A549 (cell line): ENCODE measurements at regions not wholly inside any gene's neighbourhood (a gene's known extent, or its start where the extent isn't known, plus 50 kb on each side); places are given as distances from the start of the nearest gene placed in this dataset.

ENCODE experiments used
- ATAC-seq, 2 experiments: fragments of 200-7000 bp in 1 of 2; fragments of >200 bp in 1 of 2; cut with Nextera tagmentation in 1 of 2; cut with Tn5 transposase in 1 of 2; 3 replicates each; pipeline versions ENCODE4 v1.8.0 to v1.9.1; 2018 to 2020; ENCODE audit warnings: mild to moderate bottlenecking in 1 of 2, moderate library complexity in 1 of 2
- CTCF ChIA-PET: fragments of 300-600 bp; sonication (Branson Sonifier 250); formaldehyde crosslinking; extraction: SDS; loops from one replicate; lab custom pipeline; 2021; ENCODE audit warnings: antibody characterized with exemption, inconsistent platforms; lab: Yijun Ruan, JAX
- POLR2A ChIA-PET: fragments of 350-600 bp; formaldehyde crosslinking; extraction: SDS; loops from one replicate; lab custom pipeline; 2021; ENCODE audit warnings: antibody characterized with exemption, inconsistent platforms; lab: Yijun Ruan, JAX
- DNase-seq, 2 experiments: peaks; one replicate each; pipeline versions ENCODE4 v3.0.0 to v3.0.0-alpha.2; 2011 to 2016; ENCODE audit warnings: low read depth in 1 of 2, low spot score in 1 of 2
- FAIRE-seq: peaks from 2 replicates; lab custom pipeline; 2011; peaks lifted over from hg19 to GRCh38; lab: Jason Lieb, UNC
- H3K27ac ChIP-seq, 2 experiments: fragments of >200 bp; sonication (Bioruptor Twin); formaldehyde crosslinking; 3 replicates each; pipeline ENCODE4 v1.5.1; 2016 to 2017
- H3K4me1 ChIP-seq: fragments of >200 bp; sonication (Bioruptor Twin); formaldehyde crosslinking; 3 replicates; pipeline ENCODE4 v1.6.1; 2016
- H3K4me2 ChIP-seq: fragments of >200 bp; sonication (Bioruptor Twin); formaldehyde crosslinking; 3 replicates; pipeline ENCODE4 v1.6.1; 2016
- H3K4me3 ChIP-seq: fragments of >200 bp; sonication (Bioruptor Twin); formaldehyde crosslinking; 3 replicates; pipeline ENCODE4 v1.5.1; 2016
- H3K9me3 ChIP-seq: fragments of >200 bp; sonication (Bioruptor Twin); formaldehyde crosslinking; 3 replicates; pipeline ENCODE4 v1.6.1; 2016
- BCL3 ChIP-seq: fragments of >200 bp; sonication (Bioruptor Twin); formaldehyde crosslinking; IDR thresholded peaks from 3 replicates; pipeline ENCODE4 v1.6.1; 2016
- CBX2 ChIP-seq: fragments of 200-600 bp; sonication (generic); IDR thresholded peaks from 2 replicates; pipeline ENCODE4 v1.6.1; 2016; ENCODE audit warnings: low read depth, mild to moderate bottlenecking, borderline replicate concordance
- CBX8 ChIP-seq: fragments of 200-600 bp; sonication (generic); IDR thresholded peaks from 2 replicates; pipeline ENCODE4 v1.6.1; 2016
- CEBPB ChIP-seq, 2 experiments: fragments of >200 bp in 1 of 2; sonication (Bioruptor Twin) in 1 of 2; formaldehyde crosslinking in 1 of 2; IDR thresholded peaks; 2 replicates each; pipeline ENCODE4 v1.6.1; 2012 to 2016
- E2F6 ChIP-seq: IDR thresholded peaks from 2 replicates; pipeline ENCODE4 v1.6.1; 2012; ENCODE audit warnings: low read depth, borderline replicate concordance
- EHMT2 ChIP-seq: fragments of 200-600 bp; sonication (generic); IDR thresholded peaks from 2 replicates; pipeline ENCODE4 v1.6.1; 2016; ENCODE audit warnings: antibody characterized with exemption, low read depth, mild to moderate bottlenecking, moderate library complexity
- FOSB ChIP-seq: fragments of 250-450 bp; sonication (Bioruptor Pico); IDR thresholded peaks from 2 replicates; pipeline ENCODE4 v1.5.0; 2020; ENCODE audit warnings: mild to moderate bottlenecking, moderate library complexity
- FOXS1 ChIP-seq: fragments of 250-450 bp; sonication (Bioruptor Pico); IDR thresholded peaks from 2 replicates; pipeline ENCODE4 v1.5.0; 2020; ENCODE audit warnings: mild to moderate bottlenecking, moderate library complexity
- HES2 ChIP-seq: fragments of >200 bp; sonication (Bioruptor Twin); formaldehyde crosslinking; IDR thresholded peaks from 2 replicates; pipeline ENCODE4 v1.6.1; 2016
- HEYL ChIP-seq: fragments of 250-450 bp; sonication (Bioruptor Pico); IDR thresholded peaks from 2 replicates; pipeline ENCODE4 v1.8.0; 2021; ENCODE audit warnings: mild to moderate bottlenecking, moderate library complexity
- HOXA7 ChIP-seq: fragments of 250-450 bp; sonication (Bioruptor Pico); IDR thresholded peaks from 2 replicates; pipeline ENCODE4 v1.5.0; 2020; ENCODE audit warnings: mild to moderate bottlenecking, moderate library complexity
- HOXB5 ChIP-seq: fragments of 250-450 bp; sonication (Bioruptor Pico); IDR thresholded peaks from 2 replicates; pipeline ENCODE4 v1.5.0; 2020; ENCODE audit warnings: mild to moderate bottlenecking, moderate library complexity
- JUN ChIP-seq, 2 experiments: fragments of >200 bp; sonication (Bioruptor Twin); formaldehyde crosslinking; IDR thresholded peaks; 2 replicates in 1 of 2; 3 replicates in 1 of 2; pipeline ENCODE4 v1.6.1; 2016 to 2017
- KDM1A ChIP-seq: fragments of 200-600 bp; sonication (generic); IDR thresholded peaks from 2 replicates; pipeline ENCODE4 v1.6.1; 2016; ENCODE audit warnings: low read depth, mild to moderate bottlenecking
- POLR2A ChIP-seq: IDR thresholded peaks from 2 replicates; pipeline ENCODE4 v1.6.1; 2012; ENCODE audit warnings: mild to moderate bottlenecking, low read length
- POLR2AphosphoS2 ChIP-seq: conservative IDR thresholded peaks from 2 replicates; pipeline ENCODE4 v1.6.1; 2012; ENCODE audit warnings: low read length, improper control_type of control experiment, inconsistent platforms
- REST ChIP-seq: fragments of 200-600 bp; sonication (generic); IDR thresholded peaks from 2 replicates; pipeline ENCODE4 v1.6.1; 2016; ENCODE audit warnings: antibody characterized with exemption, mild to moderate bottlenecking, moderate library complexity
- TFCP2L1 ChIP-seq: fragments of 250-450 bp; sonication (Bioruptor Pico); IDR thresholded peaks from 2 replicates; pipeline ENCODE4 v1.5.0; 2021; ENCODE audit warnings: mild to moderate bottlenecking
- TP53 ChIP-seq: fragments of 250-450 bp; sonication (Bioruptor Pico); IDR thresholded peaks from 2 replicates; pipeline ENCODE4 v1.5.0; 2021; ENCODE audit warnings: mild to moderate bottlenecking, moderate library complexity
- USF2 ChIP-seq: fragments of 450-650 bp; IDR thresholded peaks from 2 replicates; pipeline ENCODE4 v1.6.1; 2014; ENCODE audit warnings: antibody characterized with exemption
- ZC3H11A ChIP-seq: fragments of 450-650 bp; IDR thresholded peaks from 2 replicates; pipeline ENCODE4 v1.6.1; 2014; ENCODE audit warnings: antibody characterized with exemption, mild to moderate bottlenecking
- ZFP36 ChIP-seq: fragments of 450-650 bp; IDR thresholded peaks from 2 replicates; pipeline ENCODE4 v1.6.1; 2014; ENCODE audit warnings: borderline replicate concordance; ENCODE audit not compliant: partially characterized antibody
- ZNF302 ChIP-seq: fragments of 250-450 bp; sonication (Bioruptor Pico); IDR thresholded peaks from 2 replicates; pipeline ENCODE4 v1.9.0; 2021; ENCODE audit warnings: inconsistent platforms, mild to moderate bottlenecking, moderate library complexity
- WGBS: methylation state at CpG from one replicate; pipeline ENCODE4 v1.1.6; 2017; ENCODE audit errors: missing lambda C conversion rate; 5-methylcytosine and 5-hydroxymethylcytosine counted together

GRCh38 chr12:19869413-19869812, 430.1 kb downstream of the AEBP2 start:
- DNase-seq (no peak), FAIRE-seq (no peak), ATAC-seq (no peak)
- no peaks in the 10 kb centered on the region for H3K9me3 ChIP-seq
- H3K27ac ChIP-seq, result no peak overlapping the region
- TF ChIP-seq KDM1A (no peak), HOXB5 (CRISPR knock-in tag) (no peak), E2F6 (no peak), HES2 (no peak), FOXS1 (no peak), TP53 (CRISPR knock-in tag) (no peak), CBX8 (no peak), JUN (IDR thresholded peaks at IDR 0.05) (no peak), CBX2 (no peak), POLR2A (no peak)
- H3K4me2 ChIP-seq, result no peak overlapping the region
- ChIA-PET POLR2A (no interaction called here), CTCF (no interaction called here)
- no peak overlapping the region for H3K4me3 ChIP-seq
- no peaks in the 10 kb centered on the region for H3K4me1 ChIP-seq
- WGBS, result 79% methylated on average over 5 of the region's 5 CpGs

- POLR2A ChIA-PET, result no interaction called here
- no peak overlapping the region for H3K4me3 ChIP-seq
- TF ChIP-seq CEBPB (IDR thresholded peaks at IDR 0.05), result no peak
- no peaks in the 10 kb centered on the region for H3K4me1 ChIP-seq
- no peak overlapping the region for H3K4me2 ChIP-seq
- no peak overlapping the region for H3K27ac ChIP-seq
- ATAC-seq (no peak), FAIRE-seq (no peak), DNase-seq (no peak)
- 74% methylated on average over 9 of the region's 9 CpGs for WGBS
- CTCF ChIA-PET, result interaction anchor here (1.0 kb wide), 1 partner anchor 10 kb away, joined by 3 read pairs; no protein-coding TSS in a partner anchor
- no peaks in the 10 kb centered on the region for H3K9me3 ChIP-seq
Observed at GRCh38 chr12:19872621-19873540, 433.6 kb downstream of the AEBP2 start.

- Histone ChIP-seq H3K4me3 (no peak overlapping the region), H3K9me3 (no peaks in the 10 kb centered on the region), H3K27ac (no peak overlapping the region), H3K4me2 (no peak overlapping the region), H3K4me1 (peaks cover 19% of the 10 kb centered on the region)
- DNase-seq, result no peak
- FAIRE-seq, result peak; percentile 13
- ChIA-PET POLR2A (no interaction called here), CTCF (no interaction called here)
- TF ChIP-seq REST (no peak), JUN (IDR thresholded peaks at IDR 0.05) (no peak), ZFP36 (no peak), TFCP2L1 (CRISPR knock-in tag) (no peak), FOSB (no peak), ZNF302 (CRISPR knock-in tag) (no peak), ZC3H11A (no peak), EHMT2 (no peak), KDM1A (no peak), POLR2AphosphoS2 (no peak), BCL3 (no peak), USF2 (no peak), HEYL (CRISPR knock-in tag) (no peak), HOXA7 (CRISPR knock-in tag) (no peak), TP53 (CRISPR knock-in tag) (no peak)
- ATAC-seq, result no peak
Observed at GRCh38 chr12:19880076-19880475, 440.8 kb downstream of the AEBP2 start.
